ENCODE measurements at regions not wholly inside any gene's neighbourhood (a gene's known extent, or its start where the extent isn't known, plus 50 kb on each side); places are given as distances from the start of the nearest gene placed in this dataset.

DNA sequence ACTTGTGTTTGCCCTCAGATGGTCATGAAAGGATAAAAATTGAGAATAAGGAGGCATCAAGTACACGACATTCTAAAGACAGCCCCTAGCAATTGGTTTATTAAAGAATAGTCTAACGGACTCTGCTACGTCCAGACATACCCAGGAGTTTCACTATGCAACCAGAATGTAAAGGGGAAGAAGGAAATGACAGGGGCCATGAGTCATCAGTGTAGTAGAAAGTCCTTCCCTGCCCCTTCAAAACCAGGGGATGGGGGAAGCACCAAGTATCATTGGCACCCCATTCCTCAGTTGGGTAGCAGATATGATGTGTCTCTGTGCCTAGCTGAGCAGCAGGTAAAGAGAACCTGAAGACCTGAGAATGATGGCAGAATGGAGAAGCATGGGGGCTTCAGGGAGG, 367.4 kb downstream of the IL20RB start:
- H3K4me2 ChIP-seq (ENCODE audit: low read length), result no peak overlapping the region
- H3K4me3 ChIP-seq (ENCODE audit: low read length), result no peak overlapping the region
- H3K79me2 ChIP-seq (replicated peaks; ENCODE audit: insufficient read depth, low read length), result no peaks in the 10 kb centered on the region
- no peak overlapping the region for H2AFZ ChIP-seq (ENCODE audit: low read depth, low read length)
- no peaks in the 10 kb centered on the region for H4K20me1 ChIP-seq (ENCODE audit: insufficient read depth)
- no peaks in the 10 kb centered on the region for H3K36me3 ChIP-seq (ENCODE audit: insufficient read depth, low read length)
- TF ChIP-seq EP300 (conservative IDR thresholded peaks at IDR 0.05; ENCODE audit: poor library complexity, severe bottlenecking) (no peak), TAF1 (IDR thresholded peaks at IDR 0.05; ENCODE audit: low read depth) (no peak), EZH2 (IDR thresholded peaks at IDR 0.05; ENCODE audit: borderline replicate concordance, insufficient read depth, low read length, poor library complexity, severe bottlenecking) (no peak), MXI1 (conservative IDR thresholded peaks at IDR 0.05; ENCODE audit: poor library complexity, severe bottlenecking) (no peak), SMC3 (conservative IDR thresholded peaks at IDR 0.05; ENCODE audit: poor library complexity) (no peak), POLR2AphosphoS5 (IDR thresholded peaks at IDR 0.05) (no peak), RAD21 (conservative IDR thresholded peaks at IDR 0.05) (no peak)
- TF ChIP-seq, protein P1, sequence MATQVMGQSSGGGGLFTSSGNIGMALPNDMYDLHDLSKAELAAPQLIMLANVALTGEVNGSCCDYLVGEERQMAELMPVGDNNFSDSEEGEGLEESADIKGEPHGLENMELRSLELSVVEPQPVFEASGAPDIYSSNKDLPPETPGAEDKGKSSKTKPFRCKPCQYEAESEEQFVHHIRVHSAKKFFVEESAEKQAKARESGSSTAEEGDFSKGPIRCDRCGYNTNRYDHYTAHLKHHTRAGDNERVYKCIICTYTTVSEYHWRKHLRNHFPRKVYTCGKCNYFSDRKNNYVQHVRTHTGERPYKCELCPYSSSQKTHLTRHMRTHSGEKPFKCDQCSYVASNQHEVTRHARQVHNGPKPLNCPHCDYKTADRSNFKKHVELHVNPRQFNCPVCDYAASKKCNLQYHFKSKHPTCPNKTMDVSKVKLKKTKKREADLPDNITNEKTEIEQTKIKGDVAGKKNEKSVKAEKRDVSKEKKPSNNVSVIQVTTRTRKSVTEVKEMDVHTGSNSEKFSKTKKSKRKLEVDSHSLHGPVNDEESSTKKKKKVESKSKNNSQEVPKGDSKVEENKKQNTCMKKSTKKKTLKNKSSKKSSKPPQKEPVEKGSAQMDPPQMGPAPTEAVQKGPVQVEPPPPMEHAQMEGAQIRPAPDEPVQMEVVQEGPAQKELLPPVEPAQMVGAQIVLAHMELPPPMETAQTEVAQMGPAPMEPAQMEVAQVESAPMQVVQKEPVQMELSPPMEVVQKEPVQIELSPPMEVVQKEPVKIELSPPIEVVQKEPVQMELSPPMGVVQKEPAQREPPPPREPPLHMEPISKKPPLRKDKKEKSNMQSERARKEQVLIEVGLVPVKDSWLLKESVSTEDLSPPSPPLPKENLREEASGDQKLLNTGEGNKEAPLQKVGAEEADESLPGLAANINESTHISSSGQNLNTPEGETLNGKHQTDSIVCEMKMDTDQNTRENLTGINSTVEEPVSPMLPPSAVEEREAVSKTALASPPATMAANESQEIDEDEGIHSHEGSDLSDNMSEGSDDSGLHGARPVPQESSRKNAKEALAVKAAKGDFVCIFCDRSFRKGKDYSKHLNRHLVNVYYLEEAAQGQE (IDR thresholded peaks at IDR 0.05; ENCODE audit: borderline replicate concordance), result no peak
- TF ChIP-seq, protein P2, sequence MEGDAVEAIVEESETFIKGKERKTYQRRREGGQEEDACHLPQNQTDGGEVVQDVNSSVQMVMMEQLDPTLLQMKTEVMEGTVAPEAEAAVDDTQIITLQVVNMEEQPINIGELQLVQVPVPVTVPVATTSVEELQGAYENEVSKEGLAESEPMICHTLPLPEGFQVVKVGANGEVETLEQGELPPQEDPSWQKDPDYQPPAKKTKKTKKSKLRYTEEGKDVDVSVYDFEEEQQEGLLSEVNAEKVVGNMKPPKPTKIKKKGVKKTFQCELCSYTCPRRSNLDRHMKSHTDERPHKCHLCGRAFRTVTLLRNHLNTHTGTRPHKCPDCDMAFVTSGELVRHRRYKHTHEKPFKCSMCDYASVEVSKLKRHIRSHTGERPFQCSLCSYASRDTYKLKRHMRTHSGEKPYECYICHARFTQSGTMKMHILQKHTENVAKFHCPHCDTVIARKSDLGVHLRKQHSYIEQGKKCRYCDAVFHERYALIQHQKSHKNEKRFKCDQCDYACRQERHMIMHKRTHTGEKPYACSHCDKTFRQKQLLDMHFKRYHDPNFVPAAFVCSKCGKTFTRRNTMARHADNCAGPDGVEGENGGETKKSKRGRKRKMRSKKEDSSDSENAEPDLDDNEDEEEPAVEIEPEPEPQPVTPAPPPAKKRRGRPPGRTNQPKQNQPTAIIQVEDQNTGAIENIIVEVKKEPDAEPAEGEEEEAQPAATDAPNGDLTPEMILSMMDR (IDR thresholded peaks at IDR 0.05; ENCODE audit: poor library complexity, severe bottlenecking), result no peak
- no peak overlapping the region for H3K9ac ChIP-seq (ENCODE audit: low read length)
- no peaks in the 10 kb centered on the region for H3K27me3 ChIP-seq (ENCODE audit: insufficient read depth, low read depth, low read length)
- no peaks in the 10 kb centered on the region for H3K9me2 ChIP-seq (ENCODE audit: insufficient read depth, low read length)
- H3K9me3 ChIP-seq (ENCODE audit: low read length), result no peaks in the 10 kb centered on the region
- H3F3A ChIP-seq (ENCODE audit: insufficient read depth, low read length, poor library complexity, severe bottlenecking), result no peaks in the 10 kb centered on the region
- no peak overlapping the region for H3K27ac ChIP-seq (ENCODE audit: low read length)

DNA sequence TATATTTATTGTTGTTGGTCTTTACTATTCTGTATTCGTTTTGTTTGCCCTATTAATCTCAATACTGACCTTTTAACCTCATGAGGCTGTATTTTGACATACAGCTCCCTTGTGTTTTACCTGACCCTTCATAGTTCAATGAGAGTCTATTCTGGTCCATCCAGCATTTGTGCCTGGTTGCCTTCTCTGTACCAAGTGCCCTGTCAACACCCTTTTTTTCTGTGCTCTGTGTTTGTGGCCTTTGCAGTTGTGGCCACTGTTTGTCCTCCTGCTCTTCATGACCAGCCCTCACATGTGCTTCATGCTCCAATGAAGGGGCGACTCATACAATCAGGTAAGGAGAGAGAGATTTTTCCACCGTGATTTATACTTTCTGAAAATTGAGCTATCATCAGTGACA, 368.2 kb downstream of the IL20RB start:
- Histone ChIP-seq H3F3A (ENCODE audit: insufficient read depth, low read length, poor library complexity, severe bottlenecking) (no peaks in the 10 kb centered on the region), H3K36me3 (ENCODE audit: insufficient read depth, low read length) (no peaks in the 10 kb centered on the region), H3K9me3 (ENCODE audit: low read length) (no peaks in the 10 kb centered on the region), H2AFZ (ENCODE audit: low read depth, low read length) (no peak overlapping the region), H3K9me2 (ENCODE audit: insufficient read depth, low read length) (no peaks in the 10 kb centered on the region), H3K27me3 (ENCODE audit: insufficient read depth, low read depth, low read length) (no peaks in the 10 kb centered on the region), H3K4me3 (ENCODE audit: low read length) (no peak overlapping the region), H3K27ac (ENCODE audit: low read length) (no peak overlapping the region), H3K9ac (ENCODE audit: low read length) (no peak overlapping the region), H3K4me2 (ENCODE audit: low read length) (no peak overlapping the region), H3K79me2 (replicated peaks; ENCODE audit: insufficient read depth, low read length) (no peaks in the 10 kb centered on the region), H4K20me1 (ENCODE audit: insufficient read depth) (no peaks in the 10 kb centered on the region)
- TF ChIP-seq TAF1 (IDR thresholded peaks at IDR 0.05; ENCODE audit: low read depth) (no peak), MXI1 (conservative IDR thresholded peaks at IDR 0.05; ENCODE audit: poor library complexity, severe bottlenecking) (no peak), SMC3 (conservative IDR thresholded peaks at IDR 0.05; ENCODE audit: poor library complexity) (no peak), POLR2AphosphoS5 (IDR thresholded peaks at IDR 0.05) (no peak)
- TF ChIP-seq, protein P1 (IDR thresholded peaks at IDR 0.05; ENCODE audit: borderline replicate concordance), result no peak
- TF ChIP-seq, protein P2 (IDR thresholded peaks at IDR 0.05; ENCODE audit: poor library complexity, severe bottlenecking), result no peak

All from neural cell (in vitro differentiated cells).